Keratinocyte (primary cell): ENCODE measurements at regions not wholly inside any gene's neighbourhood (a gene's known extent, or its start where the extent isn't known, plus 50 kb on each side); places are given as distances from the start of the nearest gene placed in this dataset.

ENCODE experiments used
- DNase-seq: peaks from one replicate; pipeline ENCODE4 v3.0.0-alpha.2; 2011; ENCODE audit warnings: low read depth, missing footprints, low spot score
- FAIRE-seq: peaks from 2 replicates; lab custom pipeline; 2011; peaks lifted over from hg19 to GRCh38; lab: Jason Lieb, UNC
- H2AFZ ChIP-seq: 2 replicates; pipeline ENCODE4 v1.6.0; 2012; ENCODE audit warnings: low read length, control low read depth, inconsistent platforms; ENCODE audit not compliant: control insufficient read depth
- H3K27ac ChIP-seq: 2 replicates; pipeline ENCODE4 v1.5.1; 2011; ENCODE audit warnings: low read length; ENCODE audit not compliant: control insufficient read depth, insufficient read depth
- H3K27me3 ChIP-seq: 3 replicates; pipeline ENCODE4 v1.6.0; 2011; ENCODE audit warnings: low read length; ENCODE audit not compliant: control insufficient read depth, insufficient read depth; ENCODE audit errors: extremely low read depth
- H3K36me3 ChIP-seq, 2 experiments: 2 replicates in 1 of 2; 3 replicates in 1 of 2; pipeline ENCODE4 v1.5.1; 2011; ENCODE audit warnings: low read length in 2 of 2, mild to moderate bottlenecking in 1 of 2; ENCODE audit not compliant: control insufficient read depth in 2 of 2, insufficient read depth in 2 of 2; ENCODE audit errors: extremely low read depth in 1 of 2
- H3K4me1 ChIP-seq: 3 replicates; pipeline ENCODE4 v1.5.1; 2011; ENCODE audit warnings: low read length; ENCODE audit not compliant: control insufficient read depth, insufficient read depth; ENCODE audit errors: extremely low read depth
- H3K4me2 ChIP-seq: 3 replicates; pipeline ENCODE4 v1.6.0; 2011; ENCODE audit warnings: low read depth, low read length; ENCODE audit not compliant: control insufficient read depth, insufficient read depth; ENCODE audit errors: extremely low read depth
- H3K4me3 ChIP-seq, 3 experiments: fragments of 200-600 bp in 1 of 3; sonication (generic) in 1 of 3; 2 replicates in 2 of 3; 3 replicates in 1 of 3; pipeline ENCODE4 v1.5.1; 2011 to 2016; ENCODE audit warnings: low read length in 3 of 3, mild to moderate bottlenecking in 3 of 3, control low read depth in 2 of 3, inconsistent platforms in 1 of 3, low read depth in 1 of 3, mixed read lengths in 1 of 3, mixed run types in 1 of 3, moderate library complexity in 1 of 3; ENCODE audit not compliant: control insufficient read depth in 2 of 3, insufficient read depth in 2 of 3; ENCODE audit errors: extremely low read depth in 1 of 3
- H3K79me2 ChIP-seq: 2 replicates; pipeline ENCODE4 v1.6.0; 2012; ENCODE audit warnings: low read length; ENCODE audit not compliant: control insufficient read depth, insufficient read depth
- H3K9ac ChIP-seq: 3 replicates; pipeline ENCODE4 v1.6.0; 2011; ENCODE audit warnings: low read length; ENCODE audit not compliant: control insufficient read depth, insufficient read depth; ENCODE audit errors: extremely low read depth
- H3K9me1 ChIP-seq: 3 replicates; pipeline ENCODE4 v1.6.0; 2011; ENCODE audit warnings: low read length; ENCODE audit not compliant: control insufficient read depth, insufficient read depth; ENCODE audit errors: extremely low read depth
- H3K9me3 ChIP-seq: 2 replicates; pipeline ENCODE4 v1.5.1; 2012; ENCODE audit warnings: low read depth, low read length; ENCODE audit not compliant: control insufficient read depth
- H4K20me1 ChIP-seq: 3 replicates; pipeline ENCODE4 v1.6.0; 2011; ENCODE audit warnings: low read length; ENCODE audit not compliant: control insufficient read depth, insufficient read depth; ENCODE audit errors: extremely low read depth
- CTCF ChIP-seq, 3 experiments: IDR thresholded peaks in 1 of 3; conservative IDR thresholded peaks in 1 of 3; optimal IDR thresholded peaks in 1 of 3; 2 replicates in 2 of 3; 3 replicates in 1 of 3; pipeline versions ENCODE3 to v1.5.1; 2011; ENCODE audit warnings: low read length in 3 of 3, mild to moderate bottlenecking in 3 of 3, moderate library complexity in 2 of 3, control low read depth in 1 of 3, inconsistent platforms in 1 of 3; ENCODE audit not compliant: insufficient read depth in 2 of 3; ENCODE audit errors: extremely low read depth in 1 of 3
- EZH2 ChIP-seq: IDR thresholded peaks from one replicate; pipeline ENCODE4 v1.6.1; 2012; ENCODE audit warnings: inconsistent platforms, mild to moderate bottlenecking, low read length, moderate library complexity
- dilution Hi-C: fragments of 300-500 bp; cut with MboI; formaldehyde crosslinking; loops from one replicate; pipeline ENCODE4 v1.7.0; 2020; ENCODE audit warnings: low sequenced_read_pairs; ENCODE audit not compliant: extremely low pct_ligation_motif_present

- Histone ChIP-seq H3K27ac (no peak overlapping the region), H3K9ac (no peak overlapping the region), H3K36me3 (no peaks in the 10 kb centered on the region), H2AFZ (no peak overlapping the region), H3K27me3 (no peaks in the 10 kb centered on the region), H3K4me2 (no peak overlapping the region), H3K4me3 (no peak overlapping the region), H3K79me2 (no peaks in the 10 kb centered on the region), H4K20me1 (no peaks in the 10 kb centered on the region), H3K9me1 (no peaks in the 10 kb centered on the region), H3K4me1 (no peaks in the 10 kb centered on the region), H3K9me3 (no peaks in the 10 kb centered on the region)
- no peak for DNase-seq
- dilution Hi-C loops: no loop called here
- TF ChIP-seq EZH2 (no peak), CTCF (optimal IDR thresholded peaks at IDR 0.05 in 1 of 3, IDR thresholded peaks at IDR 0.05 in 1 of 3, conservative IDR thresholded peaks at IDR 0.05 in 1 of 3; ENCODE audit: extremely low read depth in 1 of 3, insufficient read depth in 2 of 3, low read length in 3 of 3) (no peak)
- FAIRE-seq: no peak
These were observed 114.7 kb upstream of the INTU start for GRCh38 chr4:127518046-127518445.

GRCh38 chr4:127521463-127521862, 111.3 kb upstream of the INTU start:
- no peak for DNase-seq

More at GRCh38 chr4:127521463-127521862, 111.3 kb upstream of the INTU start:
- dilution Hi-C loops: no loop called here
- Histone ChIP-seq H3K9ac (no peak overlapping the region), H3K9me1 (no peaks in the 10 kb centered on the region), H3K36me3 (no peaks in the 10 kb centered on the region), H3K79me2 (no peaks in the 10 kb centered on the region), H3K9me3 (no peaks in the 10 kb centered on the region), H3K27ac (no peak overlapping the region), H3K4me1 (no peaks in the 10 kb centered on the region), H3K27me3 (no peaks in the 10 kb centered on the region), H3K4me3 (no peak overlapping the region), H3K4me2 (no peak overlapping the region), H2AFZ (no peak overlapping the region), H4K20me1 (no peaks in the 10 kb centered on the region)
- FAIRE-seq: no peak
- TF ChIP-seq CTCF (optimal IDR thresholded peaks at IDR 0.05 in 1 of 3, IDR thresholded peaks at IDR 0.05 in 1 of 3, conservative IDR thresholded peaks at IDR 0.05 in 1 of 3; ENCODE audit: extremely low read depth in 1 of 3, insufficient read depth in 2 of 3, low read length in 3 of 3) (no peak), EZH2 (no peak)
